ENCODE measurements at regions not wholly inside any gene's neighbourhood (a gene's known extent, or its start where the extent isn't known, plus 50 kb on each side); places are given as distances from the start of the nearest gene placed in this dataset.

GRCh38 chr5:36438765-36439561 is 137.3 kb upstream of the RANBP3L start:
- DNase-seq (ENCODE audit: insufficient read length, low spot score) (no peak), FAIRE-seq (no peak)
- TF ChIP-seq, protein P1, sequence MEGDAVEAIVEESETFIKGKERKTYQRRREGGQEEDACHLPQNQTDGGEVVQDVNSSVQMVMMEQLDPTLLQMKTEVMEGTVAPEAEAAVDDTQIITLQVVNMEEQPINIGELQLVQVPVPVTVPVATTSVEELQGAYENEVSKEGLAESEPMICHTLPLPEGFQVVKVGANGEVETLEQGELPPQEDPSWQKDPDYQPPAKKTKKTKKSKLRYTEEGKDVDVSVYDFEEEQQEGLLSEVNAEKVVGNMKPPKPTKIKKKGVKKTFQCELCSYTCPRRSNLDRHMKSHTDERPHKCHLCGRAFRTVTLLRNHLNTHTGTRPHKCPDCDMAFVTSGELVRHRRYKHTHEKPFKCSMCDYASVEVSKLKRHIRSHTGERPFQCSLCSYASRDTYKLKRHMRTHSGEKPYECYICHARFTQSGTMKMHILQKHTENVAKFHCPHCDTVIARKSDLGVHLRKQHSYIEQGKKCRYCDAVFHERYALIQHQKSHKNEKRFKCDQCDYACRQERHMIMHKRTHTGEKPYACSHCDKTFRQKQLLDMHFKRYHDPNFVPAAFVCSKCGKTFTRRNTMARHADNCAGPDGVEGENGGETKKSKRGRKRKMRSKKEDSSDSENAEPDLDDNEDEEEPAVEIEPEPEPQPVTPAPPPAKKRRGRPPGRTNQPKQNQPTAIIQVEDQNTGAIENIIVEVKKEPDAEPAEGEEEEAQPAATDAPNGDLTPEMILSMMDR (IDR thresholded peaks at IDR 0.05; ENCODE audit: insufficient read depth, missing control alignments), result no peak

DNA sequence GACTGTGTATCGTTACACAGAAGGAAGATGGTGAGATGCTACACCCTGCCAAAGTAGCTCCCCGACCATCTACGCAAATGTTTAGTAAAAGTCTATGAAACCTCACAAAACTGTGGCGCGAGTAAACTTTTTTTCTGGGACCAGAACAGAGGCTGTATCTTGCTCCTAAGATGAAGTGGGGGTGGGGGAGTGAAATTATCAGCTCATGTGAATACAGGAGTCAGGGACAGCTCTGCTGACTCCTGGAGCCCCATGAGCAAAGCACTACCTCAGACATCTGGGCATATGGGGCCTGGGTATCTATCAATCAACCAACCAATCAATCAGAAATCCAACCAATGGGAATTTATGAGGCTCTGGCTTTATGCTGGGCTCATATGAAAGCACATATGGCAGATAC is 138.6 kb upstream of the RANBP3L start:
- no peak for FAIRE-seq

DNA sequence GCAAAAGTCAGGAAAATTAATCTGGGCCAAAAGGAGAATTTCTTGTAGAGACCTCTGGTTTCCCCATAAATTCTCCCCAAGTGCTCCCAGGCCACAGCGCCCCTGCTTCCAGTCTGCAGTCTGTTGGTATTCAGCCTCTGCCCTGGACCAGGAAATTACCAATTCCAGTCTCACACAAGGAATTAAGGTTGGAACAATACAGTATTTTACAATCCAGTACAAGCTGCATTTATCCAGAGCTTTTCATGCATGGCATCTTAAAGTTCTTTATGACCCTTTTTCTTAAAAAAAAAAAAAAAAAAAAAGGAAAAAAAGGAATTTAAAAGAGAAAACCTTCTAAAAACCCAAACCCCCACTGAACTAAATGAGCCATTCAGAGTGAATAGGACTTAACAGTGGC is 139.6 kb upstream of the RANBP3L start:
- DNase-seq (ENCODE audit: insufficient read length, low spot score) (no peak), FAIRE-seq (no peak)
- TF ChIP-seq, protein P1 (IDR thresholded peaks at IDR 0.05; ENCODE audit: insufficient read depth, missing control alignments), result no peak

More for the DNA sequence above, 138.6 kb upstream of the RANBP3L start:
- TF ChIP-seq, protein P1 (IDR thresholded peaks at IDR 0.05; ENCODE audit: insufficient read depth, missing control alignments), result no peak
- DNase-seq (ENCODE audit: insufficient read length, low spot score), result no peak

- no peak for FAIRE-seq
- DNase-seq (ENCODE audit: insufficient read length, low spot score), result no peak
- TF ChIP-seq, protein P1 (IDR thresholded peaks at IDR 0.05; ENCODE audit: insufficient read depth, missing control alignments), result no peak
These were observed 140.7 kb upstream of the RANBP3L start for GRCh38 chr5:36442352-36442751.

- TF ChIP-seq, protein P1 (IDR thresholded peaks at IDR 0.05; ENCODE audit: insufficient read depth, missing control alignments), result no peak
- DNase-seq (ENCODE audit: insufficient read length, low spot score) (no peak), FAIRE-seq (no peak)
These were observed 141.1 kb upstream of the RANBP3L start for GRCh38 chr5:36442796-36443195.

DNA sequence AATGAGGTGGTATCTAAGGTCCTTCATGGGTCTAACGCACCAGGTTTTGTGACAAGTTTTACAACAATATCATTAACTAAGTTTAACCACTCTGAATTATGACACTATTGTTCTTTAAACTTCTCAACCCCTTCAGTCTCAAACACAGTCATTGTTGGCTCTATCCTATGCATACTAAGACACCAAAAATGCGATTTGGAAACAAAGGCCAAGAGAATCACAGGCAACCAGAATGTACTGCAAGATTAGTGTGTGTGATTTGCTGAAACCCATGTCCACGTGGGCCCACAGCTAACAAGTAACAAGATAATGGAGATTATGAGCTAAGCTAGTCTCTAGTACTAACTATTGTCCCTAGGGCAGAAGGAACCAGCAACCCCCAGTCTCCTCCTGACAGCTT is 142.2 kb upstream of the RANBP3L start:
- FAIRE-seq (no peak), DNase-seq (ENCODE audit: insufficient read length, low spot score) (no peak)
- TF ChIP-seq, protein P1 (IDR thresholded peaks at IDR 0.05; ENCODE audit: insufficient read depth, missing control alignments), result no peak

Measured in D721Med (cell line).